ENCODE measurements at regions not wholly inside any gene's neighbourhood (a gene's known extent, or its start where the extent isn't known, plus 50 kb on each side); places are given as distances from the start of the nearest gene placed in this dataset.

- no peak for TF ChIP-seq CTCF (IDR thresholded peaks at IDR 0.05)
- no peak for TF ChIP-seq EZH2 (IDR thresholded peaks at IDR 0.05; ENCODE audit: borderline replicate concordance, insufficient read depth, low read depth, low read length, poor library complexity, severe bottlenecking)
These were observed 91.1 kb upstream of the SKAP2 start for GRCh38 chr7:26955516-26955915.
